Hepatocyte (in vitro differentiated cells): ENCODE measurements at regions not wholly inside any gene's neighbourhood (a gene's known extent, or its start where the extent isn't known, plus 50 kb on each side); places are given as distances from the start of the nearest gene placed in this dataset.

Source experiments
- EZH2 ChIP-seq: fragments of 200-600 bp; sonication (generic); IDR thresholded peaks from 2 replicates; pipeline ENCODE4 v1.6.1; 2016; ENCODE audit warnings: antibody characterized with exemption, mild to moderate bottlenecking, borderline replicate concordance
- TF ChIP-seq, protein P1 (sequence below): fragments of 200-600 bp; sonication (generic); IDR thresholded peaks from 2 replicates; pipeline ENCODE4 v1.5.1; 2016; ENCODE audit warnings: antibody characterized with exemption, mild to moderate bottlenecking; ENCODE audit not compliant: poor library complexity

DNA sequence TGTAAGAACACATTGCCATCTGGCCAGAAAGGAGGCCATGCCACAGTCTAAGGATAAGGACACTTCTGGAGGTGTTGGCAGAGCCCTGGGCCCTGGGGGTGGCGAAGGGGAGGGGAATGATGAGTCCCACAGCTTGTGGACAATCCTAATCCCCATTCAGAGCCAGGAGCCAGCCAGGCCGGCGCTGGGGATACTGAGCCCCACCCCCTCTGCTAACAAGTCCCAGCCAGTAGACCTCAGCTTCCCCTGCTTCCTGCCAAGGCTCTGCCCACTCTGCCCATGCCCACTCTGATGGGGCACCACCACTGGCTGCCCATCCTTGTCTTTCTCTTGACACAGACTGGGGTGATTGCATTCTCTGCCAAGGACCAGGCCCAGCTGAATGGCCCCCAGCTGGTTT is 71.9 kb downstream of the NAV1 start:
- TF ChIP-seq, protein P1, sequence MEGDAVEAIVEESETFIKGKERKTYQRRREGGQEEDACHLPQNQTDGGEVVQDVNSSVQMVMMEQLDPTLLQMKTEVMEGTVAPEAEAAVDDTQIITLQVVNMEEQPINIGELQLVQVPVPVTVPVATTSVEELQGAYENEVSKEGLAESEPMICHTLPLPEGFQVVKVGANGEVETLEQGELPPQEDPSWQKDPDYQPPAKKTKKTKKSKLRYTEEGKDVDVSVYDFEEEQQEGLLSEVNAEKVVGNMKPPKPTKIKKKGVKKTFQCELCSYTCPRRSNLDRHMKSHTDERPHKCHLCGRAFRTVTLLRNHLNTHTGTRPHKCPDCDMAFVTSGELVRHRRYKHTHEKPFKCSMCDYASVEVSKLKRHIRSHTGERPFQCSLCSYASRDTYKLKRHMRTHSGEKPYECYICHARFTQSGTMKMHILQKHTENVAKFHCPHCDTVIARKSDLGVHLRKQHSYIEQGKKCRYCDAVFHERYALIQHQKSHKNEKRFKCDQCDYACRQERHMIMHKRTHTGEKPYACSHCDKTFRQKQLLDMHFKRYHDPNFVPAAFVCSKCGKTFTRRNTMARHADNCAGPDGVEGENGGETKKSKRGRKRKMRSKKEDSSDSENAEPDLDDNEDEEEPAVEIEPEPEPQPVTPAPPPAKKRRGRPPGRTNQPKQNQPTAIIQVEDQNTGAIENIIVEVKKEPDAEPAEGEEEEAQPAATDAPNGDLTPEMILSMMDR, result no peak
- TF ChIP-seq EZH2, result no peak
